PC-3 (cell line): ENCODE measurements at regions not wholly inside any gene's neighbourhood (a gene's known extent, or its start where the extent isn't known, plus 50 kb on each side); places are given as distances from the start of the nearest gene placed in this dataset.

Experiments
- ATAC-seq: fragments of 200-7000 bp; cut with Tn5 transposase; 2 replicates; pipeline ENCODE4 v1.9.1; 2020; ENCODE audit warnings: mild to moderate bottlenecking, moderate library complexity
- BruUV-seq: library from RNA; stranded (reverse); fragments of 400-500 nt; replicated peaks from 2 replicates; lab custom pipeline; 2021; lab: Mats Ljungman, UMichigan
- CTCF ChIA-PET: fragments of 300-600 bp; sonication (Branson Sonifier 250); formaldehyde crosslinking; loops from one replicate; lab custom pipeline; 2022; ENCODE audit warnings: antibody characterized with exemption; lab: Charles Lee
- POLR2A ChIA-PET: fragments of 300-600 bp; sonication (Branson Sonifier 250); formaldehyde crosslinking; loops from one replicate; lab custom pipeline; 2022; ENCODE audit warnings: antibody characterized with exemption; ENCODE audit not compliant: unreplicated experiment; lab: Charles Lee
- DNase-seq: peaks from one replicate; pipeline ENCODE4 v3.0.0-alpha.2; 2015
- H2AFZ ChIP-seq: fragments of 300-600 bp; sonication (generic); 2 replicates; pipeline ENCODE4 v1.6.0; 2016; ENCODE audit warnings: antibody characterized with exemption, low read length
- H3F3A ChIP-seq: fragments of 300-600 bp; sonication (generic); one replicate; pipeline ENCODE4 v1.6.0; 2017; ENCODE audit warnings: antibody characterized with exemption, low read length, control low read depth, mild to moderate bottlenecking; ENCODE audit not compliant: unreplicated experiment
- H3K27ac ChIP-seq: fragments of 300-600 bp; sonication (generic); 2 replicates; pipeline ENCODE4 v1.5.1; 2016; ENCODE audit warnings: mild to moderate bottlenecking, low read length
- H3K27me3 ChIP-seq: fragments of 300-600 bp; sonication (generic); 2 replicates; pipeline ENCODE4 v1.6.1; 2016; ENCODE audit warnings: low read length, mixed read lengths
- H3K36me3 ChIP-seq: fragments of 300-600 bp; sonication (generic); 2 replicates; pipeline ENCODE4 v1.6.1; 2016; ENCODE audit warnings: low read depth, mixed run types, low read length, mixed read lengths
- H3K4me1 ChIP-seq: fragments of 300-600 bp; sonication (generic); 2 replicates; pipeline ENCODE4 v1.5.1; 2016; ENCODE audit warnings: low read length; ENCODE audit not compliant: insufficient read depth
- H3K4me2 ChIP-seq: fragments of 300-600 bp; sonication (generic); 2 replicates; pipeline ENCODE4 v1.6.0; 2016; ENCODE audit warnings: low read length
- H3K4me3 ChIP-seq: fragments of 300-600 bp; sonication (generic); 2 replicates; pipeline ENCODE4 v1.5.1; 2016; ENCODE audit warnings: mild to moderate bottlenecking, low read length, mixed read lengths
- H3K79me2 ChIP-seq: fragments of 300-600 bp; sonication (generic); 2 replicates; pipeline ENCODE4 v1.6.1; 2017; ENCODE audit warnings: low read length, mixed read lengths
- H3K9ac ChIP-seq: fragments of 300-600 bp; sonication (generic); 2 replicates; pipeline ENCODE4 v1.6.0; 2016; ENCODE audit warnings: mild to moderate bottlenecking, low read length
- H3K9me2 ChIP-seq: fragments of 300-600 bp; sonication (generic); replicated peaks from 2 replicates; pipeline ENCODE4 v1.6.1; 2016; ENCODE audit warnings: mixed run types, low read length, mixed read lengths
- H3K9me3 ChIP-seq: fragments of 300-600 bp; sonication (generic); 2 replicates; pipeline ENCODE4 v1.6.1; 2016; ENCODE audit warnings: low read length, mixed read lengths
- H4K20me1 ChIP-seq: fragments of 300-600 bp; sonication (generic); 2 replicates; pipeline ENCODE4 v1.6.1; 2016; ENCODE audit warnings: low read length, mixed read lengths
- EZH2 ChIP-seq: fragments of 300-600 bp; sonication (generic); IDR thresholded peaks from one replicate; pipeline ENCODE4 v1.6.1; 2017; ENCODE audit warnings: antibody characterized with exemption, mild to moderate bottlenecking, low read length; ENCODE audit not compliant: unreplicated experiment
- EZH2phosphoT487 ChIP-seq: fragments of 300-600 bp; sonication (generic); IDR thresholded peaks from 2 replicates; pipeline ENCODE4 v1.6.1; 2018; ENCODE audit warnings: mild to moderate bottlenecking, antibody characterized with exemption, low read length, borderline replicate concordance
- intact Hi-C: fragments of 100-400 bp; cut with micrococcal nuclease; formaldehyde crosslinking; loops from 2 replicates; pipeline ENCODE4 v1.9.0; 2023
- TF ChIP-seq, protein P1 (sequence below): fragments of 300-600 bp; sonication (generic); conservative IDR thresholded peaks from 2 replicates; pipeline ENCODE4 v1.5.1; 2017; ENCODE audit warnings: antibody characterized with exemption, low read depth, mild to moderate bottlenecking, low read length

- POLR2A ChIA-PET, result no interaction called here
- no peaks in the 10 kb centered on the region for H3K27me3 ChIP-seq
- intact Hi-C loops, result no loop called here
These were observed 79.5 kb downstream of the SPRY1 start for GRCh38 chr4:123476089-123476488.

DNA sequence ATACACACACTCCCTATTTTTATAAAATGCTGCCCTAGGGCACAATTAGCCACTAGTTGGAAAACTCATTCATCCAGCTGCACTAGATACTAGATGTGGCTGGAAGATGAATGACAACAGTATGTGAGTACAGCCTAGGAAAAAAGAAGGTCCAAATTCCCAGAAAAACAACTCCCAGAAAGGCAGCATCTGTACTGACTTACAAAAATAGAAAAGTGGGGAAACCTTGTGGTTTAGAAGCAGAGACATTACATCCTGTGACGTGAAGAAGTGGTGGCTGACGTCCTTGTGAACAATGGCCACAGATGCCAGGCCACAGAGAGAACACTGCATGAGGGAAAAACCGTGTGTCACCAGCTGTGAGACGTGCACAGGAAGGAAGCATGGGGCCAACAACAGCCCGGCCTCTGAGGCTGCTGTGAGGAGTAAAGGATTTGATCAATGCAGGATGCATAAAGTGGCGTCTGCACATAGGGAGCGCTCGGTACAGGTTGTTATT is 81.2 kb downstream of the SPRY1 start:
- BruUV-seq, result no TSS peak
- TF ChIP-seq EZH2phosphoT487 (no peak), EZH2 (no peak)
- TF ChIP-seq, protein P1, sequence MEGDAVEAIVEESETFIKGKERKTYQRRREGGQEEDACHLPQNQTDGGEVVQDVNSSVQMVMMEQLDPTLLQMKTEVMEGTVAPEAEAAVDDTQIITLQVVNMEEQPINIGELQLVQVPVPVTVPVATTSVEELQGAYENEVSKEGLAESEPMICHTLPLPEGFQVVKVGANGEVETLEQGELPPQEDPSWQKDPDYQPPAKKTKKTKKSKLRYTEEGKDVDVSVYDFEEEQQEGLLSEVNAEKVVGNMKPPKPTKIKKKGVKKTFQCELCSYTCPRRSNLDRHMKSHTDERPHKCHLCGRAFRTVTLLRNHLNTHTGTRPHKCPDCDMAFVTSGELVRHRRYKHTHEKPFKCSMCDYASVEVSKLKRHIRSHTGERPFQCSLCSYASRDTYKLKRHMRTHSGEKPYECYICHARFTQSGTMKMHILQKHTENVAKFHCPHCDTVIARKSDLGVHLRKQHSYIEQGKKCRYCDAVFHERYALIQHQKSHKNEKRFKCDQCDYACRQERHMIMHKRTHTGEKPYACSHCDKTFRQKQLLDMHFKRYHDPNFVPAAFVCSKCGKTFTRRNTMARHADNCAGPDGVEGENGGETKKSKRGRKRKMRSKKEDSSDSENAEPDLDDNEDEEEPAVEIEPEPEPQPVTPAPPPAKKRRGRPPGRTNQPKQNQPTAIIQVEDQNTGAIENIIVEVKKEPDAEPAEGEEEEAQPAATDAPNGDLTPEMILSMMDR, result no peak
- intact Hi-C loops, result no loop called here
- ChIA-PET CTCF (no interaction called here), POLR2A (no interaction called here)
- H3K9me2 ChIP-seq, result no peaks in the 10 kb centered on the region
- H2AFZ ChIP-seq, result no peak overlapping the region
- peaks cover 6% of the 10 kb centered on the region for H3F3A ChIP-seq
- no peak overlapping the region for H3K27ac ChIP-seq
- no peaks in the 10 kb centered on the region for H3K79me2 ChIP-seq
- no peak overlapping the region for H3K4me3 ChIP-seq
- no peak overlapping the region for H3K9ac ChIP-seq
- no peak for ATAC-seq
- H3K9me3 ChIP-seq, result no peaks in the 10 kb centered on the region
- no peaks in the 10 kb centered on the region for H3K36me3 ChIP-seq
- DNase-seq, result no peak
- peaks cover 29% of the 10 kb centered on the region for H3K4me1 ChIP-seq
- H4K20me1 ChIP-seq, result no peaks in the 10 kb centered on the region
- H3K4me2 ChIP-seq, result no peak overlapping the region
- H3K27me3 ChIP-seq, result no peaks in the 10 kb centered on the region

More at GRCh38 chr4:123476089-123476488, 79.5 kb downstream of the SPRY1 start:
- no peak overlapping the region for H3K9ac ChIP-seq
- no peak overlapping the region for H3K4me2 ChIP-seq
- CTCF ChIA-PET, result no interaction called here
- ATAC-seq (no peak), DNase-seq (no peak)
- H3K27ac ChIP-seq, result no peak overlapping the region
- H4K20me1 ChIP-seq, result no peaks in the 10 kb centered on the region
- no peaks in the 10 kb centered on the region for H3K9me2 ChIP-seq
- no peaks in the 10 kb centered on the region for H3K36me3 ChIP-seq
- no peak overlapping the region for H3K4me3 ChIP-seq
- no TSS peak for BruUV-seq
- TF ChIP-seq, protein P1, result no peak
- TF ChIP-seq EZH2 (no peak), EZH2phosphoT487 (no peak)
- no peaks in the 10 kb centered on the region for H3K79me2 ChIP-seq
- H2AFZ ChIP-seq, result no peak overlapping the region
- H3K4me1 ChIP-seq, result peaks cover 28% of the 10 kb centered on the region
- H3K9me3 ChIP-seq, result no peaks in the 10 kb centered on the region
- H3F3A ChIP-seq, result peaks cover 6% of the 10 kb centered on the region

DNA sequence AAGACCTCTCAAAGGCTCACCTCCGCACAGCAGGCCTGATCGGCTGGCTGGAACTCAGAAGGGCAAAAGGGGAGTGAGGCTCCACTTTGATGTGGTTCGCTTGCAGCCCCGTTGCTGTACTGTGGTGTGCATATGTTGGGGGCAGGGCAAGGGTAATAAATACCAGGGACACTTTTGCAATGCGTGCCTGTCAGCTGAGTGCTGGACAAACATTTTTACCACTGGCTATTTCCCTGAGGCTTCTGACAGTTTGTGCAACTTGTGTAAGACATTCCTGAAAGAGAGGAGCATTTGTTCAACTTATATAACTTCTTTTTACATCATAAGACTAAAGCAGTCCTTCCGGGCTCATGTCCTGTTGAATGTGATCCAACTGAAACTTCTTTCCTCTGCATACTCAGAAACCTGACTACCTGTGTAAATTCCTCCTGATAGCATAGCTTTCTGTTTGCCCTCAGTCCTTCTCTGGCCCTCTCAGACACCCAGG is 82.3 kb downstream of the SPRY1 start:
- Histone ChIP-seq H4K20me1 (no peaks in the 10 kb centered on the region), H3K9me3 (no peaks in the 10 kb centered on the region), H3K36me3 (no peaks in the 10 kb centered on the region), H3K27ac (peak overlapping the region; percentile 93), H3K27me3 (no peaks in the 10 kb centered on the region), H3K79me2 (no peaks in the 10 kb centered on the region), H3K9me2 (no peaks in the 10 kb centered on the region), H3K4me2 (peak overlapping the region; percentile 72), H3K9ac (peak overlapping the region; percentile 62), H2AFZ (peak overlapping the region; percentile 45; the same call in 1 of the 2 replicates), H3F3A (peaks cover 6% of the 10 kb centered on the region), H3K4me1 (peaks cover 29% of the 10 kb centered on the region), H3K4me3 (peak overlapping the region; percentile 45; the same call in 1 of the 2 replicates)
- DNase-seq, result peak; percentile 87
- BruUV-seq, result no TSS peak
- TF ChIP-seq EZH2, result no peak
- TF ChIP-seq EZH2phosphoT487, result no peak
- TF ChIP-seq, protein P1, result no peak
- ATAC-seq, result peak; percentile 74
- ChIA-PET CTCF (no interaction called here), POLR2A (no interaction called here)
- intact Hi-C loops, result no loop called here
